ENCODE measurements at regions not wholly inside any gene's neighbourhood (a gene's known extent, or its start where the extent isn't known, plus 50 kb on each side); places are given as distances from the start of the nearest gene placed in this dataset.
"Not testable (repeated sequence)": the region's sequence is repeated elsewhere in the genome, so short reads cannot be mapped to it uniquely, and the experiment has no call there.

DNA sequence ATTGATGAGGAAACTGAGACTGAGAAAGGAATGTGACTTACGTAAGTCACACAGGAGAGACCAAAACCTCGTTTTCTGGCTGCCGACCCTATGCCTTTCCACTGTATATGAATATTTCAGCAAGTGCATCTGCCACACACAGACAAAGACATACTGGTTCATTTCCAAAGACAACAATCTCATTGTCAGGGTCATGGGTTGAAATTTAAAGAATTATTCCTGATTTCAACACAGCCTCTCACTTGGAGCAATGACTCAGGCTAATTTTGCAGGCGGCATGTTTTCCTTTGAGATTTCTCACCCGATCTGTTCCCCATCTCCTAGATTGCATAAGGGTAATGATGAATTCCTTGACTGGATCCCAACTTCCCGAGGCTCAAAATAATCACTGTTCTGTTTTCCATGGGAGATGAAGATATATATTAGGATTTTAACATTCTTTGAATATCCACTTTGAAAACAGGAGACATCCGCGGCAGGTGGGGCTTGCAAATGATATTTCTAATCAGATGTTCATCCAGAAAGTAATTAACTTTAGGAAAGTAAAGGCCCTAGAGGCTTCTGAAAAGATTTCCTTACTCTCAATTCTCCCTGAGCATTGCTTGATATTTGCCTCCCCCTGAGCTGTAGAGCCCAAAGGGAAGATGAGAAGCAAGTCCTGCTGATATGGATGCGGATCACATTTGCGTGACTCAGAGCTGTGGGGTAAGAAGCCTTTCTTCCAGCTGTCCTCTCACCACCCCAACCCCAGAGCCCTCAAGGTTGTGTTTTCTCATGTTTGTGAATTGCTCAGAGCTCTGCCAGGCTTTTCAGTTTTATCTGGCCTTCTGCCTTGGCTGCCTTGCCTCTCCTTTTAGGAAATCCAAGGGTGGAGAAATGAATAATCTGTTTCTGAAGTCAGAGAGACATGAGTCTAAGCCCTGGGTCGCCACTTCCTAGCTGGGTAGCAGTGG, 361.1 kb upstream of the BOD1L1 start:
- Mint-ChIP-seq H3K27me3 (peaks cover 2% of the 10 kb centered on the region), H3K27ac (no peak overlapping the region), H3K36me3 (no peaks in the 10 kb centered on the region), H3K4me1 (no peaks in the 10 kb centered on the region), H3K9me3 (no peaks in the 10 kb centered on the region), H3K4me3 (no peak overlapping the region)
- DNase-seq (no peak), ATAC-seq (ENCODE audit: low read depth) (no peak)
- POLR2A ChIA-PET = no interaction called here

DNA sequence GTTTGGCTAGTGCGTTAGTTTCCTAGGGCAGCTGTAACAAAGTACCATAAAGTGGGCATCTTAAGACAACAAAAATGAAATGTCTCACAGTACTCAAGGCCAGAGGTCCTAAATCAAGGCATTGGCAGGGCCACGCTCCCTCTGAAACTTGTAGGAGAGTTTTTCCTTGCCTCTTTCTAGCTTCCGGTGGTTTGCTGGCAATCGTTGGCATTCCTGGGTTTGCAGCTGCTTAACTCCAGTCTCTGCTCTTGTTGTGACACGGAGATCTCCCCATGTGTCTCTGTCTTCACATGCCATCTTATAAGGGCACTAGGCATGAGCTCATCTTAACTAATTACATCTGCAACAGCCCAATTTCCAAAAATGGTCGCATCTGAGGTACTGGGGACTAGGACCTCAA, 362.0 kb upstream of the BOD1L1 start:
- Mint-ChIP-seq H3K4me1 (no peaks in the 10 kb centered on the region), H3K27ac (no peak overlapping the region), H3K36me3 (no peaks in the 10 kb centered on the region), H3K9me3 (no peaks in the 10 kb centered on the region), H3K4me3 (no peak overlapping the region), H3K27me3 (no peaks in the 10 kb centered on the region)
- POLR2A ChIA-PET = interaction anchor here (0.6 kb wide), 1 partner anchor 93 kb away, joined by 3 read pairs; no protein-coding TSS in a partner anchor
- ATAC-seq (ENCODE audit: low read depth) (no peak), DNase-seq (no peak)

DNA sequence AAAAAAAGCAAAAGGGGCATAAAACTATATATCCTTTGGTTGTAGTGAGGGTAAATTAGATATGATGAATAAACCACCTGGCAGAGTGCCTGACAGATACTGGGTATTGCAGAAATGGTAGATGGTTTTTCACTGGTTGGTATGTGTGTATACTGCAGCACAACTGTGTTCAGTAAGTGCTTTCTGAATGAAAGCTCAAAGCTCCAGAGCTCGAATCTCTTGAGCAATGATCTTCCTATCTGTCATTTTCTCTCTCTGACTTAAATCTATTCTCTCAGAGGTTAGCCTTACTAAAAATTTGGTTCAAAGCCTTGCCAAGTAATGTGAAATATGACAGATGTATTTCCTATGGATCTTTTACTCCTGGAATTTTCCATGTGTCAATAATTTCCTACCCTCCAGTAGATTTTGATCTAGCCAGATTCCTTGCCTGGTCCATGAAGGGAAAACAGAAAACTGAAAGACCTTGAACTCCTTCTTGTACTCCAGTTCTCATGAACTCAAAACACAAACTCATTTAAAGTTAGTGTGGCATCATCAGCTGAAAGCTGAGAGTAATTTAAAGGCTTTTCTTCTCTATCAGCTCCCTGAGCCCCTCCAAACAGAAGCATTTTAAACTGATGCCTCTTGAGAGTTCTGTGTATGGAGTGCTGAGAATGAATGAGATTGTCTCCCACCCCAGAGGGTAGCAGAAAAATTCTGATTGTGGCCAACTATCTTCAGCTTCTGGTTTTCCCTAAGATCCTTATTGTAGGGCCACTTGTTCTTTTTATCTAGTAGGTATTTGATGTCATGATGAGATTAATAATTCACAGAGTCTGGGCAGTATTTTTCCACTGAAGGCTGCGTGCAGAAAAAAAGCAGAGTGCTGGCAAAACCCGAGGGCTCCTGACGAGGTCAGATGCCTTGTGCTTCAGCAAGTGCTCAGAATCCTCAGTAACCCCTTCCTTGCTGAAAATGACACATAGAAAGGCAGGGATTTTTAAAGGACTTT, 363.4 kb upstream of the BOD1L1 start:
- Mint-ChIP-seq H3K27ac (no peak overlapping the region), H3K27me3 (no peaks in the 10 kb centered on the region), H3K4me3 (no peak overlapping the region), H3K4me1 (no peaks in the 10 kb centered on the region), H3K9me3 (no peaks in the 10 kb centered on the region), H3K36me3 (no peaks in the 10 kb centered on the region)
- ATAC-seq (ENCODE audit: low read depth) (no peak), DNase-seq (no peak)
- POLR2A ChIA-PET = no interaction called here

DNA sequence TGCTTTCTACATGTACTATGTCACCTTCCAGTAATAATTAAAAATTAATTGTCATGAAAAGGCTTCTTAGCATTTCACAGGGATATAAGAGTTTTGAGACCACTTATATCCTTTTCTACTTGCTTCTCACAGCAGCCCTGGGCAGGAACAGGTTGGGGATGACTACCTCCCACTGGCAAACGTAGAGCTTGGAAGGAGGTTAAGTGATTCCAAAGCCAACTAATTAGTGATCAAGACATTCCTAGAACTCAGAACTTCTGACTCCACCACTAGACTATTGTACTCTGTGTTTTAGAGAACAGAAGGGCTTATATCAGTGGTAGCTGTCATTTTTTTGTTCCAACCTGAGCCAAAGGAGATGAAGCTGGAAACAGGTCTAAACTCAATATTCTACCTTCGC, 364.5 kb upstream of the BOD1L1 start:
- POLR2A ChIA-PET = no interaction called here
- no peaks in the 10 kb centered on the region for H3K27me3 Mint-ChIP-seq
- H3K9me3 Mint-ChIP-seq = no peaks in the 10 kb centered on the region
- H3K27ac Mint-ChIP-seq = no peak overlapping the region
- H3K36me3 Mint-ChIP-seq = no peaks in the 10 kb centered on the region
- DNase-seq (no peak), ATAC-seq (ENCODE audit: low read depth) (no peak)
- no peaks in the 10 kb centered on the region for H3K4me1 Mint-ChIP-seq
- no peak overlapping the region for H3K4me3 Mint-ChIP-seq

DNA sequence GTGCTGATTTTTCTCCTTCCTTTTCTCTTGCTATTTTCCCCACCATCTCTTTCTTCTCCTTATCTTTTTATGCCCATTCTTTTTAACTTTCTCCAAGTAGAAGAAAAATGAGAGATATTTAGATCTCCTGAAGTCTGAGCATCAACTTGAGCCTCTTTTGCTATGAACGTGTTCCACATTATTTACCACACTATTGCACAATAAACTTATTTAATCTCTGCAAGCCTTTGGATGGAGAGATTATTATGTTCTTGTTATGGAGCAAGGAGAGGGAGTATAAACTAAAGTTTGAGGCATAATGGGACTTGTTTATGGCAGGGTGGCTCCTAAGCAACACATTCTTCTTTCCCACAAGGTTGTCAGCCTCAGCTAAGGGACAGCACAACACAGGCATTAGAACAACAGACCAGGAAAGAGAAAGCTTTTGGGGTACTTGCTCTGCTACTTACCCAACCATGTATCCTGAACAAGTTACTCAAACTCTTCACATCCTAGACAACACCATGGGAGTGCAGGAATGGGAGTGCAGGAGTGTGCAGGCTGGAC, 365.5 kb upstream of the BOD1L1 start:
- no peaks in the 10 kb centered on the region for H3K27me3 Mint-ChIP-seq
- H3K9me3 Mint-ChIP-seq = no peaks in the 10 kb centered on the region
- H3K27ac Mint-ChIP-seq = no peak overlapping the region
- ATAC-seq (ENCODE audit: low read depth) (no peak), DNase-seq (no peak)
- no peaks in the 10 kb centered on the region for H3K4me1 Mint-ChIP-seq
- H3K4me3 Mint-ChIP-seq = no peak overlapping the region
- POLR2A ChIA-PET = no interaction called here
- H3K36me3 Mint-ChIP-seq = no peaks in the 10 kb centered on the region

DNA sequence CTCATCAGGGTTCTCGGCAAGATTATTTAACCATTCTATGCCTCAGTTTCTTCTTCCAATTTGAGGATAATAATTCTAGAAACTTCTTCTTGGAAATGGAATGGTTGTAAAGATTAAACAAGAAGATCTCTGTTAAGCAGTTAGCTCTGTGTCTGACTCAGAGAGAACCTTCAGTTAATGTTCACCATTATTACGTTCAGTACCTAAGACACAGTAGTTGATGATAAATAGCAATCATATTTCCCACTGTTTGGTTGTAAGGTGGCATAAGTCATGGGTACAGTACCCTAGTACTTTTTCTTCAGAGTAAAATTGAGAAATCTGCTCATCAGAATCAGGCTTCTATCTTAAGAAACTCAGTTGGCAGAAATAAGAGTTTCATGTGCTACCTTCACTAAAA, 366.5 kb upstream of the BOD1L1 start:
- H3K4me1 Mint-ChIP-seq = no peaks in the 10 kb centered on the region
- H3K9me3 Mint-ChIP-seq = no peaks in the 10 kb centered on the region
- H3K27ac Mint-ChIP-seq = no peak overlapping the region
- ATAC-seq (ENCODE audit: low read depth) = no peak
- POLR2A ChIA-PET = no interaction called here
- H3K36me3 Mint-ChIP-seq = no peaks in the 10 kb centered on the region
- no peak overlapping the region for H3K4me3 Mint-ChIP-seq
- no peak for DNase-seq
- no peaks in the 10 kb centered on the region for H3K27me3 Mint-ChIP-seq

DNA sequence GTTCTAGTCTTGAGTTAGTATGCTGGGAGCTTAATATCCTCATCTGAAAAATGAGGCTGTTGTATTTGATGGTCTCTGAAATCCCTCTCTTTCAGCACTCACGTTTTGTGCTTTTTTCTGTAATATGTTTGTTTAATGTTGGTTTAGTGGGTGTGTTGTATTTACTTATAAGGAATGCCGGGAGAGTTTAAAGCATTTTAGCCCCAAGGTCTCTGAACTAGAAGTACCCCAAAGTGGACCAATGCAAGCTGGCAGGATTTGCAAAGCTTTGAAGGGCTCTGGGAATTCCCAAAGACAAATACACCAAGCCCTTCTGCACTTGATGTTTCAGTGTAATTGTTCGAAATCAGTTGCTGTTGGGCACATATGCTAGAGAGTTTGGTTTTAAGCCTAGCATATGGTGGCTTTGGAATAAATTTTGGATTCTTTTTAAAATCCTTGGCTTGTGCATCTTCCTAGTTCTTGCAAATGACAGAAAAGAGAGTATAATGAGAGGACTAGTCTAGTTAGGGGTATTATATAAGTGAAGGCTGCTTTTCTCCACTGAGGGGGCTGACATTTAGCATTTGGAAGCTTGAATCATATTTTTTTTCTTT, 371.4 kb upstream of the BOD1L1 start:
- H3K27me3 Mint-ChIP-seq = no peaks in the 10 kb centered on the region
- no peaks in the 10 kb centered on the region for H3K36me3 Mint-ChIP-seq
- ATAC-seq (ENCODE audit: low read depth) (no peak), DNase-seq (no peak)
- H3K4me1 Mint-ChIP-seq = no peaks in the 10 kb centered on the region
- H3K4me3 Mint-ChIP-seq = no peak overlapping the region
- peaks cover 10% of the 10 kb centered on the region for H3K9me3 Mint-ChIP-seq
- POLR2A ChIA-PET = no interaction called here
- no peak overlapping the region for H3K27ac Mint-ChIP-seq

DNA sequence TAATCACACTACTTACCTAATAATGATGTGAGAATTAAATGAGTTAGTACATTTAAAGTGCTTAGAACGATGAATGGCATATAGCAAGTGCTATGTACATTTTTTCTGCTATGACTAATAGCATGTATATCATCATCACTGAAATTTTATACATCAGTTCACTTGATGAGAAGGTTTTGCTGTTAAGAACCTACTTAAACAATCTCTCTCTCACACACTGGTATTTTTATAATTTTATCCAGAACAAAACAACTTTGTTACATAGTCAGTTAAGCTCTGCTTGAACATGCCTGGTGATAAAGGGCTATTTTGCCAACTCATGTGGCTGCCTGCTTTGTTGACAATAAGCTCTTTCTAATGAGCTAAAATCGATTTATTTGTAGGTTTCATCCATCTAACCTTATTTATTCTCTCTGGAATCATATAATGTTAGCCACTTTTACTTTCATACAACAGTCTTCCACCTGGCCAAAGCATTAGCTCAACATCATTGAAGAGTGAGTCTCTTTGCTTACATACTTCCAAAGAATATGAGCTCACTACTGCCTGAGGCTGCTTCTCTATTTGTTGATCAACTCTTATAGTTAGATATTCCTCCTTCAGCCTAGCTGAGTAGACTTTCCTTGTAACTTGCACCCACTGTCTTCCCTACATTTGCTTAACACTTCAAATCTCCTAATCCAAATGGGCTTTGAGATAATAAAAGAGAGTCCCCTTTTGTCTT, 372.7 kb upstream of the BOD1L1 start:
- POLR2A ChIA-PET = no interaction called here
- DNase-seq = no peak

DNA sequence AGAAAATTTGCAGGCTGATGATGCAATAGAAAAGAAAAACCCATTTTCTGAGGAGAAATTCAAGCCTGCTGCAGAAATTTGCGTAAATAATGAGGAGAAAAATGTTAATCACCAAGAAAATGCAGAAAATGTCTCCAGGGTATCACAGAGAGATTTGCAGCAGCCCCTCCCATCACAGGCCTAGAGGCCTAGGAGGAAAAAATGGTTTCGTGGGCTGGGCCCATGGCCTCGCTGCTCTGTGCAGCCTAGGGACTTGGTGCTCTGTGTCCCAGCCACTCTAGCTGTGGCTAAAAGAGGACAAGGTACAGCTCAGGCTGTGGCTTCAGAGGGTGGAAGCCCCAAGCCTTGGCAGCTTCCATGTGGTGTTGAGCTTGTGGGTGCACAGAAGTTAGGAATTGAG, 374.8 kb upstream of the BOD1L1 start:
- ATAC-seq (ENCODE audit: low read depth); H3K36me3 Mint-ChIP-seq; H3K4me3 Mint-ChIP-seq; H3K27ac Mint-ChIP-seq; POLR2A ChIA-PET; DNase-seq; H3K4me1 Mint-ChIP-seq; H3K27me3 Mint-ChIP-seq: not testable (repeated sequence)
- H3K9me3 Mint-ChIP-seq = peaks cover 14% of the 10 kb centered on the region

More for the DNA sequence above, 372.7 kb upstream of the BOD1L1 start:
- no peak for ATAC-seq (ENCODE audit: low read depth)
- H3K9me3 Mint-ChIP-seq = peaks cover 10% of the 10 kb centered on the region
- no peaks in the 10 kb centered on the region for H3K36me3 Mint-ChIP-seq
- H3K4me3 Mint-ChIP-seq = no peak overlapping the region
- no peak overlapping the region for H3K27ac Mint-ChIP-seq
- H3K4me1 Mint-ChIP-seq = no peaks in the 10 kb centered on the region
- H3K27me3 Mint-ChIP-seq = no peaks in the 10 kb centered on the region

DNA sequence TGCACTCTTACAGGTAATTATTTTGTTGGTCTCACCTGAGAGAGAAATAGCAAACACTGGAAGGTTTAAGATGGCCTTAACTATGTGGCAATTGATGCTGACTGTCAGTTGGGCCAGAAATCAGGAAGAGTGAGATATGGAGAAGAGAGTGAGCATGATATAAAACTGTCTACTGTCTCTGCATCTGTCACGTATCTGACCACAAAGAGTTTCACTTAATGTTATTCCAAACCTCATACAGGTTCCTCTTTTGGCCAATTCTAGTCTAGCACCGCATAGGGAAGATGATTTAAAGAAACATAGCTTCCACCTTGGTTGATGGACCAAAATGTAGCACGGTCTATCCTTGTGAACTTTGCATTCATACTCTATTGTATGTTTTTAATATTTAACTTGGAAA, 381.0 kb upstream of the BOD1L1 start:
- ATAC-seq (ENCODE audit: low read depth) = no peak
- Mint-ChIP-seq H3K4me3 (no peak overlapping the region), H3K9me3 (peaks cover 4% of the 10 kb centered on the region), H3K27ac (no peak overlapping the region), H3K4me1 (no peaks in the 10 kb centered on the region), H3K27me3 (no peaks in the 10 kb centered on the region), H3K36me3 (no peaks in the 10 kb centered on the region)
- no peak for DNase-seq
- POLR2A ChIA-PET = no interaction called here

DNA sequence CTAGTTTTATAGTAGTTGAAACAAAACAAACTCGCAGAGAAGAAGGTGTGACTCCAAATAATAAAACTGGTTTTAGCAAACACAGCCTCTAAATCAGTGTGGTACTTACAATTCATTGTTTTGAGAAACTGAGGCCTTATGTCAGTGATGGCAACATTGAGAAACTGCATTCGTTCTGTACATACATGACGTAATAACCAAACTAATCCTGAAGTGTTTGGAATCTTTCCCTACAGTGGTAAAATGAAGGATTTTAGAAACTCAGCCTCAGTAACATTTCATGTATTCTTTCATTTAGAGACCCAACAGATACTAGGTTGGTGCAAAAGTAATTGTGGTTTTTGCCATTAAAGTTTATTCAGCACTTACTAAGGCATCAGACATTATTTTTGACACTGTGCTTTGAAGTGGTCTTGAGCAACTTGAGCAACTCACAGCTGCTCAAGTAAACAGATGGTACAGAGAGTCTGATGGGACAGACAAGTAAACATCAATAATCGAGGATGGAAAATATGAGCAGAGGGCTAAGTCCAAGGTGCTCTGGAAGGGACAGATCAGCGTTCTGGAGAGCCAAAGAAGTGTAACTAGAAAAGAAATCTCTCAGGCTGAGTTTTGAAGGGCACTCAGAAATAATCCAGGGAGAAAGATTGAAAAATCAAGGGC, 390.8 kb upstream of the BOD1L1 start:
- Mint-ChIP-seq H3K27ac (no peak overlapping the region), H3K9me3 (peaks cover 2% of the 10 kb centered on the region), H3K4me1 (no peaks in the 10 kb centered on the region), H3K27me3 (no peaks in the 10 kb centered on the region), H3K4me3 (no peak overlapping the region), H3K36me3 (no peaks in the 10 kb centered on the region)
- POLR2A ChIA-PET = no interaction called here
- DNase-seq = no peak
- ATAC-seq (ENCODE audit: low read depth) = no peak

DNA sequence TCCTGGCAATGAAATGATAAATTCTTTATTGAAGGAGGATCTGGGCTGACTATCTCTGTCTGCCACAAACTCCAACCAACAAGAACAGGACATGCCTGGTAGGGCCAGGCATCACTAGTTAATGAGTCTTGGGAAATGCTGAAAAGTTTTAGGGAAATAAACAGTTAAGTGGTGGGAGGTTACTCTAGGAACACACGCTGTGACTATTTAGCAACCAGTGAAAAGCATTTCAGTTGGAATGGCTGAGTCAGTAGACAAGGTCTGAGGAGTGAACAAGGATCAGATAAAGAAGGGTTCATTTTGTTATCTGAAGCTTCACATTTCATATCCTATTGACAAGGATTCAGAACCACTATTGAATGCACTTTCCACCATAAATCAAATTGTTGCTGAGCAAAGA, 394.9 kb upstream of the BOD1L1 start:
- POLR2A ChIA-PET = no interaction called here
- no peaks in the 10 kb centered on the region for H3K4me1 Mint-ChIP-seq
- no peak overlapping the region for H3K4me3 Mint-ChIP-seq
- H3K27ac Mint-ChIP-seq = no peak overlapping the region
- no peaks in the 10 kb centered on the region for H3K36me3 Mint-ChIP-seq
- no peaks in the 10 kb centered on the region for H3K27me3 Mint-ChIP-seq
- H3K9me3 Mint-ChIP-seq = no peaks in the 10 kb centered on the region
- DNase-seq = no peak
- no peak for ATAC-seq (ENCODE audit: low read depth)
